GM21786 (cell line): ENCODE measurements at regions not wholly inside any gene's neighbourhood (a gene's known extent, or its start where the extent isn't known, plus 50 kb on each side); places are given as distances from the start of the nearest gene placed in this dataset.
"Not testable (repeated sequence)": the region's sequence is repeated elsewhere in the genome, so short reads cannot be mapped to it uniquely, and the experiment has no call there.

ENCODE experiments used
- ATAC-seq: cut with Tn5 transposase; IDR thresholded peaks from one replicate; pipeline ENCODE4 v1.9.1; 2021; ENCODE audit not compliant: unreplicated experiment

DNA sequence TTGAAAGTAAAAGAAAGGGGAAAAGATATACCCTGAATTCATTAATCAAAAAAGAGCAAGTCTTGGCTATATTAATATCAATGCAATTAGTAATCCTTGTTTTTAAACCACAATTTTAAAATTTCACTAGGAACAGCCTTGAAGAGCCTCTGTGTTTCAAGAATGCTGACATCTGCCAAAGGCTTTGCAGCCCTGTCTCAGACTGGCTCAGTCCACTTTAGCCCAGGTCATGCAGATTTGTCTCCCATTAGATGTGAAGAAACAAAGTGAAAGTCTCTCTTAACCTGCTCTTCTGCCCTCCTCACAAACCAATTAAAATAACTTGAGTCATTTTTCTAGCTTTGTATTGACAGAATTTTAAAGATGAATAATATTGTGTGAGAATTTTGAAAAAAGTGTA, 102.7 kb upstream of the CARMIL1 start:
- ATAC-seq, result no peak

- no peak for ATAC-seq
These were observed 101.6 kb upstream of the CARMIL1 start for GRCh38 chr6:25177500-25178028.

- ATAC-seq, result no peak
These were observed 100.7 kb upstream of the CARMIL1 start for GRCh38 chr6:25178336-25179035.

DNA sequence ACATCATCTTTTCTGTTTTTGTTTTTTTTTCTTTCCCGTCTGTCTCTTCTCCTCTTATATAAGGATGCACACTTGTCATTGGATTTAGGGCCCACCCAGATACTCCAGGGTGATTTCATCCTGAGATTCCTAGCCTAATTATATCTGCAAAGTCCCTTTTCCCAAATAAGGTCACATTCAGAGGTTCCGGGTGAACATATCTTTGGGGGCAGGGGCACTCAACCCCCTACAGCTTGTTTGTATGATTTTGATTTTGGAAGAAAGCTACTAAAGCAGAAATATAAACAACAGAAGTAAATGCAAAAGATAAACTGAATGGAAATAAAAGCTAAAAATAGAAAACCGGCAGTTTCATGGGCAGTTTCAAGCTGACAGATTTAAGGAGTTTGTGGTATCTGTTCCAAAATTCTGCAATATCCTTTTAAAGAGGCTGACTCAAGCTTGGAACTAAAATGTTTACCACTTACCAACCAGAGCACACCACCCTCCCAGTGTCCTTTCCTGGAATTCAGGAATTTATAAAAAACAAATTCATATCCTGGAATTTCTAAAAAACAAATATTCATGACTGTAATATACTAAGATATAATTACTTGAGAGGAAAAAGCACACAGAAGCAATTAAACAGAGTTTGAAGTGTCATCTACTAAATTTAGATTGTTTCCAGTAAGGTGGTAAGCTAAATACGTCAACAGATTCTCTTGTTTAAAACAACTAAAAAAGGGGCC, 100.0 kb upstream of the CARMIL1 start:
- ATAC-seq, result no peak

DNA sequence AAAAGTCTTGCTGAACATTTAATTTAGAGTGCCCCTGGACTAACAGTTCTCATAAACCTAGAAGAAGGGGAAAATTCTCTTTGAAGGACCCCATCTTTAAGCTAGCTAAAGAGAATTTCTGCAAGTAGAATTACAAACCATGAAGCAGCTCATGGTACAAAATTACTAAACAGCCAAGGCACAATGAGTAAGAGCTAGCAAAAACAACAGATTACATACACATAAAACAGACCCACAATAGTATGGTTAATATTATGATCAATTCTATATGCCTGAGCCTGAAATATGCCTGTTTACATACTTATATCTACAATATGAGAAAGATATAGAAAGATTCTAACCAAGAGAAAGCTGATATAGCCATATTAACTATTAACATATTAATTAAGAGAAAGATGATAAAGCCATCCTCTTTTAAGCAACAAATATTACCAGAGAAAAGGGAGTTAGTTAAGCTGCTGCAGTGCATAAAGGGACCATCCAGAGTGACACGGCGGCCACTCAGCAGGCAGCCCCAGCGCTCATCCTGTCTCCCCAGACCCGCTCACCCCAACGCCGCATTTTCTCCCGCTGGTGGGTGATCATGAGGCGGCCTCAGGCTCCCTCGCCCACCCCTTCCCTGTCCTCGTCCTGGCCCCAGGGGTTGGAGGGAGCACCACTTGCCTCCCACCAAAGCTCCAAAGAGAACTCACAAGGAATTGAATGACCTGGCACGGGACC, 98.4 kb upstream of the CARMIL1 start:
- ATAC-seq, result no peak

GRCh38 chr6:25181350-25181724, 97.8 kb upstream of the CARMIL1 start:
- ATAC-seq, result no peak

- ATAC-seq, result no peak
These were observed 97.3 kb upstream of the CARMIL1 start for GRCh38 chr6:25181923-25182322.

- no peak for ATAC-seq
These were observed 92.3 kb upstream of the CARMIL1 start for GRCh38 chr6:25186919-25187318.

DNA sequence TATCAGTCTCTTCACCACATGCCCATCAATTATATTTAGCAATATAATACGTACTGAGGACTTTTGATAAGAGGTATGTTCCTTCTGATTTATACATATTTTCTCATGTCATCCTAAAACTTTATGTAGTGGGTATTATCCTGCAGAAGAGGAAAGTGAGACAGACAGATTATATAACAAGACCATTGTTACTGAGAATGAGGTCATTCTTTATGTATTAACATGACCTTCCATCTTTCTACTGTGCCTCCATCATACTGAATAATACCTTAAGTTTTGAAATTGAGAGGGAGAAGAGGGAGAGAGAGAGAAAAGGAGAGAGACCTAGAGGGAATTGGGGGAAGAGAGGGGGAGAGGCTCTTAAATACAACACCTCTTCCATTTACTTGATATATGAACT, 90.9 kb upstream of the CARMIL1 start:
- no peak for ATAC-seq

DNA sequence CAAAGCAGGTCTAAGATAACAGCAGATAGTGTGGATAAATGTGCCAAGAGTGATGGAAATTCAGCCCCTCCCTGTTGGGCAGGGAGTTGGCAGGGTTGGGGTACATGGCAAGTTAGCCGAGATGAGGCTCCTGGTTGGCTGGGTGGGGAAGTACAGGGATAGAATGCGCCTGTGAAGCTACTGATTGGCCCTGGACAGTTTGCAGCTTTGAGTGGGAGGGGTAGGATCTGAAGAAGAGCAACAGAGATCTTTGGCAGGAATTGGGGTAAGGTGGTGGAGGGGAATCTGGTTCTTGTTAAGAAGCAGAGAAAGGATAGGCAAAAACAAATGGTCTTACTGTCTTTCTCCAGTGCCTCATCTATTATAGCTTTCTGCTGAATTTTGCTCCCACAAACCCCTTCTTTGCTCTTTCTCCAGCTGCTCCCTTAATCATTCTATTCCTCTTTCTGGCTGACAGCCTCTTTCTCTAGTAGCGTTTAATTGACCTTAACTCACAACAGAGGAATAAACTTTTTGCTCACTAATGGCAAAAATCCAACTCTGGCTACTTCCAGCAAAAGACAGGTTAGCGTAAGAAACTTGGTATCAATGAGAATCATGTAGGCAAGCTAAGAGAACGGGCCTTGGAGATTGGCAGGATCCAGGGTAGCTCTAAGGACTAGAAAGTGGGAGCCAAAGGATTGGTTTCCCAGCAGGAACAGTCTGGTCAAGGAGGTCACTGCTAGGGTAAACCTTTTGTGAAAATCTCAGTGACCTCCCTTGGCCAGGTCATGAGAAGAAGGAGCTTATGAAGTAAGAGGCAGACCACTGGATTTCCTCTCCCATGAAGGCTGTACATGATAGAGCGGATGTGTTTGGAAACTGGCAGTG, 86.3 kb upstream of the CARMIL1 start:
- ATAC-seq, result no peak

GRCh38 chr6:25193460-25194171, 85.6 kb upstream of the CARMIL1 start:
- no peak for ATAC-seq

GRCh38 chr6:25194172-25194678, 84.9 kb upstream of the CARMIL1 start:
- no peak for ATAC-seq

GRCh38 chr6:25196464-25196863, 82.7 kb upstream of the CARMIL1 start:
- ATAC-seq, result no peak

GRCh38 chr6:25197111-25197510, 82.1 kb upstream of the CARMIL1 start:
- ATAC-seq, result no peak

DNA sequence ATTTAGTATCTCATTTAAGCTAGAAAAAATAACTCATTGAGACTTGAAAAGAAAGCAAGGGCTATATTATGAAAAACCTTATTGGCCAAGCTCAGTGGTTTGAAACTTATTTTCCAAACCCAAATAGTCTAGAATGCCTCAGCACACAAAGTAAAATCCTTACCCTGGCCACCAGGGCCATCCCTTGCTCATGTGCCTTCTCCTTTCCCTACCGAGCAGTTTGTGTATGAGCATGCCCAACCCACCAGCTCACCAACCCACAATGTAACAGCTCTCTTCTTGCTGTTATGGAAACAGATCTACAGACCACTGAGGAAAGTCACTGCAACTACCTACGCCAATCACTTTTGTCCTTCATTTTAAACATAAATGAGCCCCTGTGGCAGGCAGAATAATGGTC, 79.6 kb upstream of the CARMIL1 start:
- ATAC-seq, result no peak

GRCh38 chr6:25202504-25202903, 76.7 kb upstream of the CARMIL1 start:
- ATAC-seq, result no peak

DNA sequence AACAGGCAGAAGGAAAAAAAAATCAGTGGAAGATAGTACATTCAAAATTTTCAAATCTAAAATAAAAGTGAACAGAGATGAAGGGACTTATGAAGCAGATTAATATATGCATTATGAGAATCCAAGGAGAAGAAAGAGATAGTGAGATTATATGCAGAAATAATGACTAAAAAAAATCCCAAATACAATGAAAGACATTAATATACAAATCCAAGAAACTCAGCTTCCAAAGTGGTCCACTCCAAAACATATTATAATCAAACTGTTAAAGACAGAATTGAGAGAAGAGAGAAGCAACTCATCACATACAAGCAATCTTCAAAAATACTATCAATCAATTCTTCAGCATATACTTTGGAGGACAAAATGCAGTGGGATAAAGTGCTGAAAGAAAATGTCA, 73.5 kb upstream of the CARMIL1 start:
- ATAC-seq, result no peak

GRCh38 chr6:25207453-25208155, 71.6 kb upstream of the CARMIL1 start:
- not testable (repeated sequence) for ATAC-seq

DNA sequence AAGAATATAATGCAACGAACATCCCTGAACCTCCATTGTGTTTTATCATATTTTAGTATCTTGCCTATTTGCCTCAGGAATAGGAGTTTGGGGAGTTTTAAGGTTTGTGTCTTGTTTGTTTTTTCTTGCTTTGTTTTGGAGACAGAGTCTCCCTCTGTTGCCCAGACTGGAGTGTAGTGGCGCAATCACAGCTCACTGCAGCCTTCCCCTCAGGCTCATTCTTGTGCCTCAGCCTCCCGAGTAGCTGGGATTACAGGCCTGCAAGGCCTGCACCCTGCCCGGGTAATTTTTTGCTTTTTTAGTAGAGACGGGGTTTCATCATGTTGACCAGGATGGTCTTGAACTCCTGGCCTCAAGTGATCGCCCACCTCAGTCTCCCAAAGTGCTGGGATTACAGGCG, 63.3 kb upstream of the CARMIL1 start:
- ATAC-seq, result no peak
